ENCODE measurements at regions not wholly inside any gene's neighbourhood (a gene's known extent, or its start where the extent isn't known, plus 50 kb on each side); places are given as distances from the start of the nearest gene placed in this dataset.

DNA sequence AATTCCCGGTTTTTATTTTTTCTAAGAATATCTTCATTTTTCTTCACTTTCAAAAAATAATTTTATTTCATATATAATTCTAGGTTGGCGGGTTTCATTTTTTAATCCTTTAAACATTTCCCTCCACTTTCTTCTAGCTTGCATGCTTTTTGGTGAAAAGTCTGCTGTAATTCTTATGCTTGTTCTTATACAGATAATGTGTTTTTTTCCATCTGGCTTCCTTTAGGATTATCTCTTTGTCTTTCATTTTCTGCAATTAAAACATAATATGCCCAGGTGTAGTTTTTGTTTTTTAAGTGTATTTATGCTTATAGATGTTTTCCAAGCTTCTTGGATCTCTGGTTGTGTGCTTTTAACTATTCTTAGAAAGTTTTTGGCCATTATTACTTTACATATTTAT is 341.3 kb upstream of the SEMA3C start:
- TF ChIP-seq CTCF (IDR thresholded peaks at IDR 0.05) (no peak), POLR2A (IDR thresholded peaks at IDR 0.05) (no peak)

Data from thyroid gland (tissue), 4 donors.